Endothelial cell of umbilical vein (primary cell): ENCODE measurements at regions not wholly inside any gene's neighbourhood (a gene's known extent, or its start where the extent isn't known, plus 50 kb on each side); places are given as distances from the start of the nearest gene placed in this dataset.

Experiments
- BruUV-seq: library from RNA; stranded (reverse); fragments of 400-500 nt; replicated peaks from 2 replicates; lab custom pipeline; 2021; lab: Mats Ljungman, UMichigan
- CTCF ChIA-PET: fragments of 300-600, 350-600 bp; sonication (Branson Sonifier 250); formaldehyde crosslinking; loops from one replicate; lab custom pipeline; 2021; ENCODE audit warnings: antibody characterized with exemption, inconsistent platforms; lab: Charles Lee
- POLR2A ChIA-PET: fragments of 300-600, 350-600 bp; sonication (Branson Sonifier 250); formaldehyde crosslinking; loops from one replicate; lab custom pipeline; 2021; ENCODE audit warnings: antibody characterized with exemption, inconsistent platforms; lab: Charles Lee
- DNase-seq: peaks from one replicate; pipeline ENCODE4 v3.0.0-alpha.2; 2011; ENCODE audit warnings: low read depth, low spot score
- FAIRE-seq: peaks from 2 replicates; lab custom pipeline; 2011; peaks lifted over from hg19 to GRCh38; lab: Jason Lieb, UNC
- H2AFZ ChIP-seq: 2 replicates; pipeline ENCODE4 v1.6.0; 2012; ENCODE audit warnings: low read depth, low read length, control low read depth, inconsistent platforms
- H3K27ac ChIP-seq: 2 replicates; pipeline ENCODE4 v1.5.1; 2011; ENCODE audit warnings: low read depth, mild to moderate bottlenecking, control low read depth, low read length, moderate library complexity; ENCODE audit not compliant: insufficient read depth
- H3K27me3 ChIP-seq, 2 experiments: 2 replicates each; pipeline versions ENCODE4 v1.6.0 to v1.6.1; 2011; ENCODE audit warnings: low read length in 2 of 2, mixed read lengths in 1 of 2; ENCODE audit not compliant: control insufficient read depth in 2 of 2, insufficient read depth in 2 of 2
- H3K36me3 ChIP-seq, 2 experiments: 2 replicates in 1 of 2; 3 replicates in 1 of 2; pipeline ENCODE4 v1.5.1; 2011; ENCODE audit warnings: low read length in 2 of 2, mild to moderate bottlenecking in 1 of 2, moderate library complexity in 1 of 2; ENCODE audit not compliant: control insufficient read depth in 2 of 2, insufficient read depth in 2 of 2; ENCODE audit errors: extremely low read depth in 1 of 2
- H3K4me1 ChIP-seq: 3 replicates; pipeline ENCODE4 v1.5.1; 2011; ENCODE audit warnings: mild to moderate bottlenecking, low read length; ENCODE audit not compliant: control insufficient read depth, insufficient read depth; ENCODE audit errors: extremely low read depth
- H3K4me2 ChIP-seq: 2 replicates; pipeline ENCODE4 v1.6.1; 2011; ENCODE audit warnings: low read length, control low read depth, mixed read lengths; ENCODE audit not compliant: insufficient read depth
- H3K4me3 ChIP-seq, 3 experiments: fragments of 200-600 bp in 1 of 3; sonication (generic), shearing (Covaris generic) in 1 of 3; replicated peaks in 1 of 3; 2 replicates each; pipeline ENCODE4 v1.5.1; 2011 to 2016; ENCODE audit warnings: control low read depth in 3 of 3, low read length in 3 of 3, mild to moderate bottlenecking in 2 of 3, inconsistent platforms in 1 of 3, low read depth in 1 of 3, moderate library complexity in 1 of 3; ENCODE audit not compliant: insufficient read depth in 1 of 3
- H3K79me2 ChIP-seq: 2 replicates; pipeline ENCODE4 v1.6.0; 2012; ENCODE audit warnings: low read length, inconsistent platforms; ENCODE audit not compliant: control insufficient read depth, insufficient read depth
- H3K9ac ChIP-seq: replicated peaks from 2 replicates; pipeline ENCODE3; 2011; ENCODE audit warnings: low read length, control low read depth; ENCODE audit not compliant: insufficient read depth; ENCODE audit errors: extremely low read depth
- H3K9me1 ChIP-seq: replicated peaks from 3 replicates; pipeline ENCODE4 v1.6.0; 2011; ENCODE audit warnings: mild to moderate bottlenecking, low read length; ENCODE audit not compliant: control insufficient read depth, insufficient read depth; ENCODE audit errors: extremely low read depth
- H3K9me3 ChIP-seq: replicated peaks from 2 replicates; pipeline ENCODE4 v1.5.1; 2012; ENCODE audit warnings: low read length, inconsistent platforms; ENCODE audit not compliant: control insufficient read depth, insufficient read depth
- H4K20me1 ChIP-seq: replicated peaks from 2 replicates; pipeline ENCODE3; 2011; ENCODE audit warnings: mild to moderate bottlenecking, low read length; ENCODE audit not compliant: control insufficient read depth, insufficient read depth; ENCODE audit errors: extremely low read depth
- EZH2 ChIP-seq: IDR thresholded peaks from 2 replicates; pipeline ENCODE4 v1.6.1; 2012; ENCODE audit warnings: borderline replicate concordance, low read depth, mild to moderate bottlenecking, moderate library complexity, low read length, inconsistent platforms; ENCODE audit not compliant: severe bottlenecking
- FOS ChIP-seq: IDR thresholded peaks from 2 replicates; pipeline ENCODE4 v1.6.1; 2011; ENCODE audit warnings: mild to moderate bottlenecking, low read length, moderate library complexity, borderline replicate concordance; ENCODE audit not compliant: insufficient read depth
- GATA2 ChIP-seq: IDR thresholded peaks from 2 replicates; pipeline ENCODE4 v1.7.0; 2011; ENCODE audit warnings: low read depth, mild to moderate bottlenecking, moderate library complexity, mixed read lengths, low read length; ENCODE audit not compliant: insufficient read length, insufficient read depth
- JUN ChIP-seq: IDR thresholded peaks from 2 replicates; pipeline ENCODE4 v1.6.1; 2011; ENCODE audit warnings: borderline replicate concordance, low read depth; ENCODE audit not compliant: insufficient read length, insufficient read depth
- MAX ChIP-seq: IDR thresholded peaks from 2 replicates; pipeline ENCODE4 v1.6.1; 2011; ENCODE audit not compliant: insufficient read depth, insufficient read length
- MYC ChIP-seq: IDR thresholded peaks from one replicate; pipeline ENCODE4 v1.6.1; 2011; ENCODE audit warnings: mild to moderate bottlenecking, low read depth, low read length
- POLR2A ChIP-seq: IDR thresholded peaks from 2 replicates; pipeline ENCODE4 v1.6.1; 2012; ENCODE audit warnings: low read depth, mild to moderate bottlenecking, control low read depth, low read length
- POLR2AphosphoS5 ChIP-seq: IDR thresholded peaks from 2 replicates; pipeline ENCODE4 v1.6.1; 2012; ENCODE audit warnings: low read depth, mild to moderate bottlenecking, control low read depth, low read length, moderate library complexity; ENCODE audit not compliant: insufficient read depth
- dilution Hi-C: fragments of 300-500 bp; cut with MboI; formaldehyde crosslinking; loops from one replicate; pipeline ENCODE4 v1.15.0; 2019; ENCODE audit warnings: low sequenced_read_pairs; ENCODE audit not compliant: extremely low pct_ligation_motif_present
- intact Hi-C: fragments of 100-400 bp; cut with micrococcal nuclease; formaldehyde crosslinking; loops from one replicate; pipeline ENCODE4 v1.10.0; 2022
- TF ChIP-seq, protein P1 (sequence below), 2 donors: IDR thresholded peaks; 1 replicate in 1 of 2; 2 replicates in 1 of 2; pipeline ENCODE4 v1.5.1; 2011; ENCODE audit warnings: low read length in 2 of 2, mild to moderate bottlenecking in 2 of 2, moderate library complexity in 2 of 2, control low read depth in 1 of 2, inconsistent platforms in 1 of 2, low read depth in 1 of 2; ENCODE audit not compliant: insufficient read depth in 1 of 2; ENCODE audit errors: extremely low read depth in 1 of 2

DNA sequence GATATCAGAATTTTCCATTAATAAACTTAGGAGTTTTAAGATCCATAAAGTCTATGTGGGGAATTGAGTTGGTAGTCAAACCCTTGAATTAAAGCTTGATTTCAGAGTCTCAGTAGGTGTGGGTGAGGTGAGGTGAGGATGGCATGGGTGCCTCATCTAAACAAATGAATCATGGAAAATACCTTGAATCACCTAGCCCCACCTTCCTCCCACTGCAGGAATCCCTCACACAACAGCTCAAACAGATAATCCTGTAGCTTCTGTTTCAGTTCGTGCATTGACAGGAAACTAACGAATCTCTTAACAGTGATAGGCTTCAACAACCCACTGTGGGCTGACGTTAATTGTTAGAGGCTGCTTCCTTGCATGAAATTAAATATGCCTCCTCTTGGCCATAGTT is 185.0 kb downstream of the SREK1 start:
- Histone ChIP-seq H3K9me3 (no peaks in the 10 kb centered on the region), H3K9ac (no peak overlapping the region), H3K27ac (no peak overlapping the region), H4K20me1 (no peaks in the 10 kb centered on the region), H2AFZ (no peak overlapping the region), H3K4me2 (no peak overlapping the region), H3K27me3 (no peaks in the 10 kb centered on the region), H3K4me3 (no peak overlapping the region), H3K36me3 (no peaks in the 10 kb centered on the region), H3K79me2 (no peaks in the 10 kb centered on the region), H3K4me1 (no peaks in the 10 kb centered on the region), H3K9me1 (no peaks in the 10 kb centered on the region)
- DNase-seq (no peak), FAIRE-seq (no peak)
- TF ChIP-seq FOS (no peak), JUN (no peak), MYC (no peak)
- dilution Hi-C loops = no loop called here
- ChIA-PET POLR2A (no interaction called here), CTCF (no interaction called here)
- intact Hi-C loops = no loop called here
- BruUV-seq = no TSS peak

GRCh38 chr5:66333192-66333591 is 189.1 kb downstream of the SREK1 start:
- no peak overlapping the region for H3K27ac ChIP-seq
- H3K27me3 ChIP-seq = peaks cover 0 to 2% of the 10 kb centered on the region in 2 experiments
- H2AFZ ChIP-seq = no peak overlapping the region
- intact Hi-C loops = no loop called here
- H4K20me1 ChIP-seq = no peaks in the 10 kb centered on the region
- ChIA-PET POLR2A (no interaction called here), CTCF (interaction anchor here (0.9 to 2.2 kb wide), 5 partner anchors 9 to 32 kb away, joined by 3 to 9 read pairs (median 3); no protein-coding TSS in a partner anchor)
- no peak for TF ChIP-seq MAX
- TF ChIP-seq GATA2 = no peak
- TF ChIP-seq MYC = no peak
- TF ChIP-seq, protein P1, sequence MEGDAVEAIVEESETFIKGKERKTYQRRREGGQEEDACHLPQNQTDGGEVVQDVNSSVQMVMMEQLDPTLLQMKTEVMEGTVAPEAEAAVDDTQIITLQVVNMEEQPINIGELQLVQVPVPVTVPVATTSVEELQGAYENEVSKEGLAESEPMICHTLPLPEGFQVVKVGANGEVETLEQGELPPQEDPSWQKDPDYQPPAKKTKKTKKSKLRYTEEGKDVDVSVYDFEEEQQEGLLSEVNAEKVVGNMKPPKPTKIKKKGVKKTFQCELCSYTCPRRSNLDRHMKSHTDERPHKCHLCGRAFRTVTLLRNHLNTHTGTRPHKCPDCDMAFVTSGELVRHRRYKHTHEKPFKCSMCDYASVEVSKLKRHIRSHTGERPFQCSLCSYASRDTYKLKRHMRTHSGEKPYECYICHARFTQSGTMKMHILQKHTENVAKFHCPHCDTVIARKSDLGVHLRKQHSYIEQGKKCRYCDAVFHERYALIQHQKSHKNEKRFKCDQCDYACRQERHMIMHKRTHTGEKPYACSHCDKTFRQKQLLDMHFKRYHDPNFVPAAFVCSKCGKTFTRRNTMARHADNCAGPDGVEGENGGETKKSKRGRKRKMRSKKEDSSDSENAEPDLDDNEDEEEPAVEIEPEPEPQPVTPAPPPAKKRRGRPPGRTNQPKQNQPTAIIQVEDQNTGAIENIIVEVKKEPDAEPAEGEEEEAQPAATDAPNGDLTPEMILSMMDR (IDR thresholded peaks at IDR 0.05; ENCODE audit: extremely low read depth in 1 of 2, insufficient read depth in 1 of 2, low read depth in 1 of 2, low read length in 2 of 2) = no peak
- no peak for TF ChIP-seq FOS
- TF ChIP-seq POLR2AphosphoS5 = no peak
- TF ChIP-seq POLR2A = no peak
- TF ChIP-seq EZH2 = no peak
- no peak for TF ChIP-seq JUN
- no peaks in the 10 kb centered on the region for H3K9me1 ChIP-seq
- FAIRE-seq (no peak), DNase-seq (no peak)
- no peaks in the 10 kb centered on the region for H3K9me3 ChIP-seq
- H3K9ac ChIP-seq = no peak overlapping the region
- no peaks in the 10 kb centered on the region for H3K36me3 ChIP-seq
- no peaks in the 10 kb centered on the region for H3K79me2 ChIP-seq
- H3K4me2 ChIP-seq = no peak overlapping the region
- H3K4me3 ChIP-seq = no peak overlapping the region
- no TSS peak for BruUV-seq
- dilution Hi-C loops = no loop called here
- H3K4me1 ChIP-seq = no peaks in the 10 kb centered on the region
